ENCODE measurements at regions not wholly inside any gene's neighbourhood (a gene's known extent, or its start where the extent isn't known, plus 50 kb on each side); places are given as distances from the start of the nearest gene placed in this dataset.
"Not testable (repeated sequence)": the region's sequence is repeated elsewhere in the genome, so short reads cannot be mapped to it uniquely, and the experiment has no call there.

DNA sequence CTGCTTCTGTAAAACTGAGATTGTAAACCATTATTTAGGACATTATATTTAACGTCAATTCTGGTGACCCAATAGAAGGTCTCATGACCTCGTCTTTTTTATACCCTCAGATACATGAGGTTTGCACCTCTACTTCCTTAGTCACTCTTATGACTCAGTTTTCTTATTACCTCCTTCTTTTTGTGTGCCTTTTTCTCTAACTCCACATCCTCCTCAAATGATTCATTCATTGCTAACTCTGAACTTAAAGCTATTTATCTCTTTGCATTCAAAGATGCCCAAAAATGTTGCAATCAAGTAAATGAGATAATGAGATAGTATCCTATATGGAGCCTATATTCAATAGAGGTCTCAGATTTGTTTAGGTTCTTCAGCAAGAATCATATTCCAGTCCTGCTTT lies 121.0 kb upstream of the KYNU start:
- peak; percentile 16 for DNase-seq

DNA sequence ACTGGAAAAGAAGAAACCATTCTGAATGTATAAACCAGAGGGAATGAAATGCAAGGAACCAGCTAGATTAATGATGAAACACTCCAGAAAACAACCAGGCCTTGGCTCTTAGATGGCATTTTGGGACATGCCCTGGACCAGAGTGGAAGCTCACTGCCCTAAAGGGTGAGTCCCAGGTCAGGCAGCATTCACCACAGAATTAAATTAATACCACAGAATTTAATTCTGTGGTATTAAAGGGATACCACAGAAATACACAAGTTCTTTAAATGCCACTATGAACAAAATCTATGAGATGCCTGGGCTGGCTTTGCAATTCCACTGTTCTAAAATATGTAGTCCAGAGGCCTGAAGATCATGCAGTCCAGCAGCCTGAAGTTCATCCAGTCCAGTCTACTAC lies 122.3 kb upstream of the KYNU start:
- DNase-seq, result no peak

DNA sequence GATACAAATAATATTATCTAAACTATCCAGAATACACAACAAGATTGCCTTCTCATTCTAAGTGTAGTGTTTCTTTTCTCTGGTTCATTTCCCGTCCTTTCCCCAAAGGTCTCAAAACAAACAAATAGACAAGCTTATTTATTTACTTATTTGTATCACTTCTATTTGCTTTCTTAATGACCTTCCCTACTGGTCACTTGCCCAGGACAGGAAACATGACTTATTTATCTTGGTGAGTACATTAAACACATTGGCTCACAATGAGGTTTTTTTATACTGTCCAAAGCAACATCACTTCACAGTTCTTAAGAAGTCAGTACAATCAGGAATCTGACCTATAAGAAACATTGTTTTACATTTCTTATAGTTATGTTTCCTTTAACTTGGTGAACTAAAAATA lies 123.3 kb upstream of the KYNU start:
- no peak for DNase-seq

DNA sequence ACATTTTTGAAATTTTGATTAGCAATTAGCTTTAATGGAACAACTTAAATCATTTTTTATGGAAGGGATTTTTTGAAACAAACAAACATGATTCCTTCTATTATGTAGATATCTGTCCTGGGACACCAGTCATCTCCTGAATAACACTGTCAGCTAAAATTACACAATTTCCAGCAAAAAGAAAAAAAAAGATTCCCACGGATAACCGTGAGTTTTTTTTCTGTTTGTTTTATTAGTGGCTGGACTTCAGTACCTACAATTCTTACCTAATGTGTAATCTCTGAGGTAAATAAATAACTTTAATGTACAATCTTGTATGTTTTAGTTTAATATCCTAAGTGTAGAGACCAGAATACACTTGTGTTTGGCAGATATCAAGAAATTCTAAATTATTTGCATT lies 126.6 kb upstream of the KYNU start:
- DNase-seq, result no peak

DNA sequence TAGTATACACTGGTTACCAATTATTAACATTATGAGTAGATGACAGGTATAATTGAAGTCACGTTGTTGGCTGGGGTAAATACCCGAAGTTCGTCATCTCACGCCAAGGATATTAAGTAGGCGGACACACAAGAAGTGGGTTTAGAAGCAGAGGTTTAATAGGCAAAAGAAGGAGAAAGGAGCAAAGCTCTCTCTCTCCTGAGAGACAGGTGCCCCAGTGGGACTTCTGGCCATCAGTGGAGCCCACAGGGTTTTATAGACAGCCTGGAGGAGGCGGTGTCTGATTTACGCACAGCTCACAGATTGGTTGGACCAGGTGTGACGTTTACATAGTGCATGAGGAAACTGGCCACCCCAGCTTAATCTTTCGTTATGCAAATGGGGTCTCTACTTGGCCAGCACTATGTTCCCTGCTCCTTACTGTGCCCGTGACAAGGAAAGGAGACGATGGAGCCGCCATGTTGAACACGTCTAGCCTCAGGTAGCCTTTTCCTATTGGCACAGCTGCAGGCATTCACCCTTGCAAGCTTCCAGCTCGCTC lies 128.8 kb upstream of the KYNU start:
- no peak for DNase-seq

DNA sequence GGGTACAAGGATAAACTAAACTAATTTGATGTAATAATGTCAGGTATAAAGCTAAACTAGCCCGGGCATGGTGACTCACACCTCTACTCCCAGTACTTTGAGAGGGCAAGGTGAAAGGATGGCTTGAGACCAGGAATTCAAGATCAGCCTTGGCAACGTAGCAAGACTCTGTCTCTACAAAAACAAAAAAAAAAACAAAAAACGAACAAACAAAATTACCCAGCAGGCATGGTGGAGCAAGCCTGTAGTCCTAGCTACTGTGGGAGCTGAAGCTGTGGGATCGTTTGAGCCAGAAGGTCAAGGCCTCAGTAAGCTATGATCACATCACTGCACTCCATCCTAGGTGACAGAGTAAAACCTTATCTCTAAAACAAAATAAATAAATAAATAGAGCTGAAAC lies 131.8 kb upstream of the KYNU start:
- DNase-seq, result no peak

DNA sequence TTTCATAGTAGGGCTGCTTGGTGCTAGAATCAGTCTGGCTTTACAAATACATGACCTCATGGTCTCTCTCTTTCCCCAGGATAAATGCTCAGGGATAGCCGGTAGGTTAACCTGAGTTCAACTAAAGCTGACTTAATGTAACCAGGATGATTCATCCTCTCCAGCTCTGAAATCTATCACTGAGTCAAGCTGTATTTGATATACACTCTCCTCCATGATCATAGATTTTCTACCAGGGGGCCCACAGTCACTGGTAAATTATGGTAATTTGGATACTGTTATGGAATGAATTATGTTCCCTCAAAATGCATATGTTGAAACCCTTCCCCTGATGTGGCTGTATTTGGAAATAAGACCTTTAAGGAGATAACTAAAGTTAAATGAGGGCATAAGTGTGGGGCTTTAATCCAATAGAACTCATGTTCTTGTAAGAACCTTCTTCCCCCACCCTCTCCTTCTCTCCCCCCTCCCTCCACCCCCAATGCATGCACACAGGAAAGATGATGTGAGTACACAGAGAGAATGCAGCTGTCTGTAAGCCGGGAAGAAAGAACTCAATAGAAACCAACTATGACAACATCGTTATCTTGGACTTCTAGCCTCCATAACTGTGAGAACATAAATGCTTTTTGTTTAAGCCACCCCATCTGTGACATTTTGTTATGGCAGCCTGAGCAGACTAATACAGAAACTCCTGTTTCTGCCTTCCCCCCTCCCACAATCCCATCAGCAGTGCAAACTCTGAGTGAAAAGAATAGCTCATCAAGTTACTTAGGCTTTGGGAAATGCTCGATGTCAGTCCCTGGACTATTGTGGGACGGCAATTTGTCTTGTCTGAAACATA lies 134.9 kb upstream of the KYNU start:
- peak; percentile 75 for DNase-seq

DNA sequence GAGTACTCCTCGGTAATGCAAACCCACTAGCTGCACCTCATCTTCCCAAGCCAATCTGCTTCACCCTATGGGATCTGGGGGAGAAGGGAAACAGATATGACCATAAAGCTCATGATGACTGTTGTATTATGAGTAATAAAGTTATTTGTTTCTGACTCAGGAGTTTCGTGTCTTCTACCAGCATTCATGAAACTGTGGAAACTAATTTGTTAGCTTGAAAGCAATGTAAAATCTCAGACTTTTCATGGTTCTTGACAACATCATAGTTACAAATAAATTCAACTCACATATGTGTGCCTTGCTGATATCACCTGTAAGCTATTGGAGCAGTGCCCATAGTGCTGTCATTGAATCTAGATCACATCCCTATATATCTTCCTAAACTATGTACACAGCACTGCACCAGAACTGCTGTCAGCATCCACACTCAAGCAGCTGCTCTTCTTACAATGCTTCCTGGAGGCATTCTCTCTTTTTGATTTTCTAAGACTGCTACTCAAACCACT lies 135.6 kb upstream of the KYNU start:
- DNase-seq, result no peak

DNA sequence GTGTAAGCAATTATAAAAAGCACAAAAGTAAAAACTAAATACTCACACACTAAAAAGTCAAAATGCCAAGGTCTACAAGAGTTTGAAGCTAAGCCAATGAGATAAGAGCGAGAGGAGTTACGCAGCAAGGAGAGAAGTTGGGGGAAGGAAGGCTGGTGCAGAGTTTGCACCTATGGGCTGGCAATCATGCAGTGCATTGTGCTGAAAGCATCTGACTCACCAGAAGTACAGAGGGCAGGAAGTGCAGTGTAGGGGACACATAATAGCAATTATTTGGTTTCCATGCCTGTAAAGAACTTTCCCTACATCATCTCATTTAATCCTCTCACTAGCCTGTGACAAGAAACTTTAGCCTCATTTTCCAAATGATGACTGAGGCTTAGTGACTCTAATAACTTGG lies 142.7 kb upstream of the KYNU start:
- no peak for DNase-seq

DNA sequence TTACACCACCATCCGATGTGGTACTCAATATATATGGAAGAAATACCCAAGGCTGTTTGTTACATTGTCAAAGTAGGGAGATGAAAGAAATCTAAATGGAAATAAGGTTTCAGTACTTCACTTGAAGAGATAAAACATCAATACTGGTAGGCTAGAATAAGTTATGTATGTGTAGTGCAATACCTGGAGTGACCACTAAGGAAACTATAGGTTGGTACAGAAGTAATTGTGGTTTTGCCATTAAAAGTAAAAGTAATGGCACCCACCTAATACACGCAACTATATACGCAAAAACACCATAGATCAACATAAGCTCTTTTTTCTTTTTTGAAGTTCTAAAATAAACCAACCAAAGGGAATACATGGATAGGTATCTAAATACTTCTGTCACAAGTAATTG lies 143.2 kb upstream of the KYNU start:
- no peak for DNase-seq

DNA sequence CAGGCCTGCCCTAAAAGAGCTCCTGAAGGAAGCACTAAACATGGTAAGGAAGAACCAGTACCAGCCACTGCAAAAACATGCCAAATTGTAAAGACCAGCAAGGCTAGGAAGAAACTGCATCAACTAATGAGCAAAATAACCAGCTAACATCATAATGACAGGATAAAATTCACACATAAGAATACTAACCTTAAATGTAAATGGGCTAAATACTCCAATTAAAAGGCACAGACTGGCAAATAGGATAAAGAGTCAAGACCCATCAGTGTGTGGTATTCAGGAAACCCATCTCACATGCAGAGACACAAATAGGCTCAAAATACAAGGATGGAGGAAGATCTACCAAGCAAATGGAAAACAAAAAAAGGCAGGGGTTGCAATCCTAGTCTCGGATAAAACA lies 147.7 kb upstream of the KYNU start:
- DNase-seq, result not testable (repeated sequence)

DNA sequence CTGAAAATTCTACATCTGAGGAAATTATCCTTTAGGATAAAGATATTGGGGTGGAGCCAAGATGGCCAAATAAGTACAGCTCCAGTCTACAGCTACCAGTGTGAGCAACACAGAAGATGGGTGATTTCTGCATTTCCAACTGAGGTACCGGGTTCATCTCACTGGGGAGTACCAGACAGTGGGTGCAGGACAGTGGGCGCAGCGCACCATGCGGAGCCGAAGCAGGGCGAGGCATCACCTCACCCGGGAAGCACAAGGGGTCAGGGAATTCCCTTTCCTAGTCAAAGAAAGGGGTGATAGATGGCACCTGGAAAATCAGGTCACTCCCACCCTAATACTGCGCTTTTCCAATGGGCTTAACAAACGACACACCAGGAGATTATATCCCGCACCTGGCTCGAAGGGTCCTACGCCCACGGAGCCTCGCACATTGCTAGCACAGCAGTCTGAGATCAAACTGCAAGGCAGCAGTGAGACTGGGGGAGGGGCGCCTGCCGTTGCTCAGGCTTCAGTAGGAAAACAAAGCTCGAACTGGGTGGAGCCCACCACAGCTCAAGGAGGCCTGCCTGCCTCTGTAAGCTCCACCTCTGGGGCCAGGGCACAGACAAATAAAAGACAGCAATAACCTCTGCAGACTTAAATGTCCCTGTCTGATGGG lies 149.5 kb upstream of the KYNU start:
- DNase-seq, result not testable (repeated sequence)

DNA sequence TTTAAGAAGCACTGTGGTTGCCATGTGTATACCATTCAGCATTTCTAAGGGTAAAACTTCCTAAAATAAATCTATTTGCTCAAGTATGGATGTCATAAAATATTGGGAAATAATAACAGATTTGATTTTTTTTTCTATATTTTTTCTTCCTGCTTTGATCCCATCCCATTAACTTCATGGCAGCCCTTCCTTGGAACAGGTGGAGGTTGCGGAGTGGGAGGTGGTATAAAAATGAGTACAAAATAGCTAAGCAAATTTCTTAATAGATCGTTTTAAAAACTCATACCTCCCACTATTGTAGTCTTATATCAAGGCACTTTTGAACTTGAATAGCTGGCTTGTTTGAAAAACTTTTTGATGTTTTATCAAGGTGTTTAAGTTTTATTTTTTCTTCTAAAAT lies 152.1 kb upstream of the KYNU start:
- DNase-seq, result no peak

DNA sequence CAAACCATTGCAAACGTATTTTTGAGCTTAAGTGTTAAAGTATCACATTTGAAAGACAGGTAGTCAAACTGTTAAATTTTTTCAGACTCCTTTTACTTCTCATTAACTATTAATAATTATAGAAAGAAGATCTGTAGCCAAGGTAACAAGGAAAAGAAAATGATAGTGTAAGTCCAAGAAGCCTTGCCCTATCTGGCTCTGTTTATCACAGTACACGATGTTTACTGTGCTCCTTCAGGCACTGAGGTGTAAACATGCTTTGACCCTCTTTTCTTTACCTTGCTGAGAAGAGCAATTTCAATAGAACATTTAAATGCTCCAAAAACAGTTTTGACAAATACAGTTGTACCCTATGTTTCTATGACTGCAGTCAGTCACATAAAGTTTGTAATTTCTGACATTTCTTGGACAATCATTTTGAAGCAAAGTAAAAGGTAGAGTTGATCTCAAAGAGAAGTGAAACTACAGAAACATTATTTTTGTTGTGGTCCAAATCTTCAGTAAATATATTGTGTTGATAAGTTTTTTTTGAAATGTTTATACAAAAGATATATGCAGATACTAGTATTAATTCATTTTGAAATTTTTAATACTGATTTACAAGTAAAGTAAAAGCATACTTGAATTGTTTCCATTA lies 152.6 kb upstream of the KYNU start:
- DNase-seq, result no peak

DNA sequence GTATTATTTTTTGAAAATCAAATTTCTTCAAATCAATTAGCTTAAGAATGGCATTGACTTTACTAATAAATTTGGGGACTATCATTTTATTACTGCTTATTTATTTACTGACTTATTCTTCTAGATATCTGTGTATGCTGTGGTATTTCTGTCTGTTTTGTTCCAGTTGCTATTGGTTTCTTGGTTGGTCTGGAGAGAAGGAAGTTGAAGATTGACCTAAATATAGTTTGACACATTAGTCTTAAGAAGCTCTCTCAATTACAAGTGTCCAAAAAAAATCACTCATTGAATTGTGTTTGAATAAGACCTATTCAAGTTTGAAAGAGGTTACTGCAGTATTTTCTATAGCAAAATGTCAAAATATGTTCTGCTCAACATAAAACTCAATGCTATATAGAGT lies 153.3 kb upstream of the KYNU start:
- DNase-seq, result no peak

DNA sequence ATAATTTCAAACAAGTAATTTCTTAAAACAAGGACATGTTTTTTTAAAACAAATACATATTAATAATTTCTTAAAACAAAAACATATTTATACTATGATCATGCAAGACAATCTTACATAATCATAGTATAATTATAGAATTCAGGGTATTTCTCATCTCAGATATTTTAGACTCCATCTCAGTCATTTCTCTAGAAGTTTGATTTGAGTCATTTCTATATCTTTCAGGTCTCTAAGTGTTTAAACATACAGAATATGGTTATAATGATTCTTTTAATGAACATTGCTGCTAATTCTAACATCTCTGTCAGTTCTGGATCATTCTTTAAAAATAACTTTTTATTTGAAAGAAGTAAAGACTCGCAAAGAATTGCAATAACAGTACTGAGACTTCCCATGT lies 154.2 kb upstream of the KYNU start:
- no peak for DNase-seq

DNA sequence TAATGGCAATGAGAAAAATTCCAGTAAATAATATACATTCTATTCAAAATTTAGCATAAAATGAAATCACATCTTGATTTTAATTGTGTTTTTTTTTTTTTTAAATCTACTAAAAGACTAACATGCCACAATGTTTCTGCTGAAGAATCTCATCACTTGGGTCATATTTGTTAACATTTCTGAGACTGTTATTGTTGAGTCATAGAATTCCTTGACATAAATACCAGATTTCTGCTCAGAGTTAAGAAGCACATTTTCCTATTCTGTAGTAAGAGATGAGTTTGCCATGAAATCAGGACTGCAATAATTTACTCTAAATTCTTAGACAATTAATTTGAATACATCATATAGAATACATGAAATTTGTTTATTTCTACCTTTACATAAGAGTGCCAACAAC lies 154.9 kb upstream of the KYNU start:
- peak; percentile 22 for DNase-seq

DNA sequence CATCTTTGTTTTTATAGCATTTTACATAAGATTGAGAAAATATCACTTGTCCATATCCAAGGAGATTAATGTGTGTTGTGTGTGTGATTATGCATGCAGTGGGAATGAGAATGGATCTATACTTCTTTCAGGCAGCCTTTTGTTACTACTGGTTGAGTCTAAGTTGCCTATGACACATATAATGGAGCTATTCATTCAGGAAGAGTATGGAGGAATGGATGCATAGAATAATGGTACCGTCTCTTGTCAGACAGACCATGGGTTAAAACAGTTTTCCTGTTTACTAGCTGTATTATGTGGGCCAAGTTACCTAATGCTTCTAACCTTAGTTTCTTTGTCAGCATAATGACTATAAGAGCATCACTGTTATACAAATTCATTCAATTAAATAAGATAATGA lies 155.4 kb upstream of the KYNU start:
- DNase-seq, result no peak

DNA sequence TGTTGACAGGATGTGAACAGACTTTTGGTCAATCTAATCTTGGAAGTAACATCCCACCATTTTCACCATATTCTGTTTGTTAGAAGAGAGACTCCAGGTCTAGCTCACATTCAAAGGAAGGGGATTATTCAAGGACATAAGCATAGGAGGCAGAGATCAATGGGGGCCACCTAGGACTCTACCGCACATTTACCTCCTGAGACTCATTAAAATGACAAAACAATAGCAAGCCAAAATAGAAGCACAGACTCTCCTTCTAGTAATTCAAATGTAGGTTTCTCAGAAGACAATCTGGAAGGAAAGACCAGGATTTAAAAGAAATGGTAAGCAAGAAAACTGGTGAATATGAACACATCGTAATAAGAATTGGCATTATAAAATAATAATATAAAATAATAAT lies 156.4 kb upstream of the KYNU start:
- DNase-seq, result no peak

DNA sequence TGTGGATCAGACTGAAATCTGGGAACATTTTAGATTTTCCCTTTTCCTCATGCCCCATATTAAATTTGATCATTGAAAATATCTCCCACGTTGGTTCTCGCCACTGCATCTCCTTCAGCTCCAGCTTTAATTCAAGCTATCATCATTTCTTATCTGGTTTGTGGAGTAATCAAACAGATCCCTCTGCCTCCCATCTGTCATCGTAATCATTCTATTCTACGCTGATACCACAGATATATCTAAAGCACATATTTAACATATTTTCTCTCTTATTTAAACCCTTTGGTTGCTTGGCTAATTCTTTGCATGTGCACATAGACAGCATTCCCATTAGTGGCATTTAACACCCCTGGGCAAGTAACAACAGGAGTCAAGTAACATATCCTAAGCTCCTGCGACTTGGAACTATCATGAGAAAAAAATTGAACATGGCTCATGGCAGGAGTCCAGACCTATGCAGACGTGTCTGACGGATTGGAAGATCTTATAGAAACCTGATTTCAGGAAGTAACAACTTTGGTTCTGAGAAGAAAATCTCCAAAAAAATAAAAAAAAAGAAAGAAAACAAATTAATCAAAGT lies 158.8 kb upstream of the KYNU start:
- DNase-seq, result no peak

DNA sequence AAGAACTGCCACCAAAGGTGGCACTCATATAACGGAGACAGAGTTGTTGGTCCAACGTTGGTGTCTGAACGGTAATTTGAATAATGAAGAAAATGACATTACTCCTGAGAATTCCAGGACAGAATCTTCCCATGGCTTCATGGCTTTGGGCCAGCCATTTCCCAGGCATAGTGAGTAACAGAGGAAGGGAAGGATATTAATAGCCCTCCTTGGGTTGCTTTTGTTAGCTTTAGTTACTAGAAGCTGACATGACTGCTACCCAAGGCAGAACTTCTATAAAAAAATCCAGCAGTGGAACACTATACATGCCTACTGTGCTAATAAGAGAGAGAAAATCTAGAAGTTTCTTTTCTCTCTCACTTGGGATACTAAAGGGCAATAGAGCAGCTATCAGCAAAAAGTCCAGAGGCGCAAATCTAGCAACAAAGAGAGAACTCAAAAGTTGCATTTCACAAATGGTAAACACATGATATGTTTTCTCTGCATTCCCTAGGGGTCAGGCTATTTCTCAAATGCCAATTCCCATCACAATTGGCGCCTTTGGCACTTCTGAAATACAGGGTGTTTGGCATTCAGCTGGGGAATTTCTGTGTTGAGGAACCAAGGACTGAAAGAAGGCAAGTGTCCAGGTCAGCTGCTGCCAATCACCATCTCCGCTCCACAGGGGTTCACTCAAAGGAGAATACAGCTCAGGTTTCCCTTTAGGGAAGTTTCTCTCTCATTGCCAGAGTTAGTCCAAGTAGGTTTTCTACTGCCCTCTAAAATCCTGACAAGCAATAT lies 160.8 kb upstream of the KYNU start:
- DNase-seq, result peak; percentile 39

DNA sequence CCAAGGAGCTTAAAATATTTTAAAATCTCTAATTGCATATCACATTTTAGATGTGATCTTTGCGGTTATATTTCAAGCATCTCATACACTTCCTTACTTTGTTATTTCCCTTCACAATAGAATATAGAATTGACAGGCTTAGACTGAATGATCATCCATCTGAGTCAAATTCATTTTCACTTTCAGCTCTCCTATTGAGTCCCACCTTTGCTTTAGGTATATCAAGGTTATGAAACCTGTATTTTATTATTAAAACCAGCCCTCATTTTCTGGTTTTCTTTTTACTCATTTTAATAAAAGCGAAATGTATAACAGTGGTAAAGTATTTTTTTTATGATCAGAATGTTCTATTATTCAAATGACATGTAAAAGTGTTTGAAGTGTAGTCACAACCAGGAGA lies 162.9 kb upstream of the KYNU start:
- DNase-seq, result no peak

DNA sequence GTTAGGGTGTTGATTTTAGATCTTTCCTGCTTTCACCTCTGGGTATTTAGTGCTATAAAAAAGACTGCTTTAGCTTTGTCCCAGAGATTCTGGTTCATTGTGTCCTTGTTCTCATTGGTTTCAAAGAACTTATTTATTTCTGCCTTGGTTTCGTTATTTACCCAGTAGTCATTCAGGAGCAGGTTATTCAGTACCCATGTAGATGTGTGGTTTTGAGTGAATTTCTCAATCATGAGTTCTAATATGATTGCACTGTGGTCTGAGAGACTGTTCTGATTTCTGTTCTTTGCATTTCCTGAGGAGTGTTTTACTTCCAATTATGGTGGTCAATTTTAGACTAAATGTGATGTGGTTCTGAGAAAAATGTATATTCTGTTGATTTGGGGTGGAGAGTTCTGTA lies 167.1 kb upstream of the KYNU start:
- no peak for DNase-seq
